Esophagus mucosa (tissue), 1 donor: ENCODE measurements at regions not wholly inside any gene's neighbourhood (a gene's known extent, or its start where the extent isn't known, plus 50 kb on each side); places are given as distances from the start of the nearest gene placed in this dataset.

Experiments used
- ATAC-seq: fragments of 200-7000 bp; cut with Tn5 transposase; one replicate; pipeline ENCODE4 v1.9.1; 2020
- donor health status: DM: yes; HTN: yes; CAD: no.

- ATAC-seq = no peak
Measured at GRCh38 chr21:38659936-38660332, 145.8 kb upstream of the ETS2 start.

- peak; percentile 88 for ATAC-seq
Measured at GRCh38 chr21:38660333-38661196, 145.2 kb upstream of the ETS2 start.

- peak; percentile 74 for ATAC-seq
Measured at GRCh38 chr21:38661197-38661871, 144.4 kb upstream of the ETS2 start.

GRCh38 chr21:38661889-38662568 is 143.7 kb upstream of the ETS2 start:
- no peak for ATAC-seq

GRCh38 chr21:38663282-38663681 is 142.4 kb upstream of the ETS2 start:
- no peak for ATAC-seq

GRCh38 chr21:38664315-38664714 is 141.4 kb upstream of the ETS2 start:
- ATAC-seq = no peak

GRCh38 chr21:38664841-38665240 is 140.9 kb upstream of the ETS2 start:
- ATAC-seq = no peak

- ATAC-seq = no peak
Measured at GRCh38 chr21:38667291-38667870, 138.3 kb upstream of the ETS2 start.

- ATAC-seq = no peak
Measured at GRCh38 chr21:38668067-38668466, 137.7 kb upstream of the ETS2 start.

GRCh38 chr21:38668541-38668940 is 137.2 kb upstream of the ETS2 start:
- no peak for ATAC-seq

GRCh38 chr21:38669186-38669585 is 136.5 kb upstream of the ETS2 start:
- ATAC-seq = peak; percentile 39

GRCh38 chr21:38670861-38671260 is 134.9 kb upstream of the ETS2 start:
- no peak for ATAC-seq

- ATAC-seq = no peak
Measured at GRCh38 chr21:38671773-38672172, 134.0 kb upstream of the ETS2 start.

GRCh38 chr21:38675182-38675824 is 130.4 kb upstream of the ETS2 start:
- no peak for ATAC-seq

GRCh38 chr21:38678827-38679226 is 126.9 kb upstream of the ETS2 start:
- ATAC-seq = no peak

GRCh38 chr21:38679534-38679933 is 126.2 kb upstream of the ETS2 start:
- no peak for ATAC-seq

GRCh38 chr21:38680401-38680800 is 125.3 kb upstream of the ETS2 start:
- no peak for ATAC-seq

- no peak for ATAC-seq
Measured at GRCh38 chr21:38683222-38683621, 122.5 kb upstream of the ETS2 start.

GRCh38 chr21:38688068-38688467 is 117.7 kb upstream of the ETS2 start:
- ATAC-seq = no peak

- ATAC-seq = no peak
Measured at GRCh38 chr21:38691631-38692030, 114.1 kb upstream of the ETS2 start.

- ATAC-seq = no peak
Measured at GRCh38 chr21:38696579-38696978, 109.2 kb upstream of the ETS2 start.

GRCh38 chr21:38699048-38699447 is 106.7 kb upstream of the ETS2 start:
- ATAC-seq = no peak

- no peak for ATAC-seq
Measured at GRCh38 chr21:38702196-38702595, 103.5 kb upstream of the ETS2 start.
